ENCODE measurements at regions not wholly inside any gene's neighbourhood (a gene's known extent, or its start where the extent isn't known, plus 50 kb on each side); places are given as distances from the start of the nearest gene placed in this dataset.

- H3K4me1 ChIP-seq (ENCODE audit: control insufficient read depth, insufficient read depth, low read length), result no peaks in the 10 kb centered on the region
- ATAC-seq (no peak), DNase-seq (ENCODE audit: low read depth, low spot score) (no peak)
- in situ Hi-C loops (cut with HindIII; ENCODE audit: low pct_unique_long_range_greater_than_20kb, low sequenced_read_pairs) (no loop called here), intact Hi-C loops (cut with micrococcal nuclease; ENCODE audit: unreplicated experiment) (no loop called here)
- POLR2A ChIA-PET, result no interaction called here
- no peak overlapping the region for H3K27ac ChIP-seq (ENCODE audit: low read length)
- CTCF ChIA-PET, result no interaction called here
- TF ChIP-seq CTCF (IDR thresholded peaks at IDR 0.05), result no peak
- no peak for TF ChIP-seq TCF7L2 (IDR thresholded peaks at IDR 0.05; ENCODE audit: low read depth, low read length)
- TF ChIP-seq SIN3A (IDR thresholded peaks at IDR 0.05; ENCODE audit: borderline replicate concordance, insufficient read depth, low read depth, low read length), result no peak
- TF ChIP-seq REST (IDR thresholded peaks at IDR 0.05; ENCODE audit: insufficient read depth in 1 of 2, low read depth in 2 of 2, low read length in 1 of 2), result no peak
- TF ChIP-seq POLR2AphosphoS5 (IDR thresholded peaks at IDR 0.05; ENCODE audit: low read depth, low read length), result no peak
- H3K9me3 ChIP-seq (ENCODE audit: control insufficient read depth, insufficient read depth, low read depth, low read length), result no peaks in the 10 kb centered on the region
- H3K4me3 ChIP-seq (ENCODE audit: low read depth in 2 of 2, low read length in 2 of 2), result no peak overlapping the region
- H3K27me3 ChIP-seq (ENCODE audit: control insufficient read depth, insufficient read depth, low read length), result no peaks in the 10 kb centered on the region
- BruUV-seq (replicated peaks), result no TSS peak
- no peaks in the 10 kb centered on the region for H3K36me3 ChIP-seq (ENCODE audit: control insufficient read depth, insufficient read depth, low read length)
These were observed 318.5 kb upstream of the SFRP2 start for GRCh38 chr4:154107337-154107736.

GRCh38 chr4:154088741-154089140 is 299.9 kb upstream of the SFRP2 start:
- no peaks in the 10 kb centered on the region for H3K4me1 ChIP-seq (ENCODE audit: control insufficient read depth, insufficient read depth, low read length)
- H3K4me3 ChIP-seq (ENCODE audit: low read depth in 2 of 2, low read length in 2 of 2), result no peak overlapping the region
- no peak for ATAC-seq
- H3K9me3 ChIP-seq (ENCODE audit: control insufficient read depth, insufficient read depth, low read depth, low read length), result no peaks in the 10 kb centered on the region
- intact Hi-C loops (cut with micrococcal nuclease; ENCODE audit: unreplicated experiment), result no loop called here
- no peak for TF ChIP-seq POLR2AphosphoS5 (IDR thresholded peaks at IDR 0.05; ENCODE audit: low read depth, low read length)
- no peak for TF ChIP-seq SIN3A (IDR thresholded peaks at IDR 0.05; ENCODE audit: borderline replicate concordance, insufficient read depth, low read depth, low read length)
- TF ChIP-seq TCF7L2 (IDR thresholded peaks at IDR 0.05; ENCODE audit: low read depth, low read length), result no peak
- no peak for TF ChIP-seq CTCF (IDR thresholded peaks at IDR 0.05)
- no peak for TF ChIP-seq REST (IDR thresholded peaks at IDR 0.05; ENCODE audit: insufficient read depth in 1 of 2, low read depth in 2 of 2, low read length in 1 of 2)
- DNase-seq (ENCODE audit: low read depth, low spot score), result no peak
- POLR2A ChIA-PET, result no interaction called here
- H3K36me3 ChIP-seq (ENCODE audit: control insufficient read depth, insufficient read depth, low read length), result no peaks in the 10 kb centered on the region
- no peaks in the 10 kb centered on the region for H3K27me3 ChIP-seq (ENCODE audit: control insufficient read depth, insufficient read depth, low read length)
- H3K27ac ChIP-seq (ENCODE audit: low read length), result no peak overlapping the region
- in situ Hi-C loops (cut with HindIII; ENCODE audit: low pct_unique_long_range_greater_than_20kb, low sequenced_read_pairs), result no loop called here
- CTCF ChIA-PET, result no interaction called here
- no TSS peak for BruUV-seq (replicated peaks)
